HUES6 (cell line): ENCODE measurements at regions not wholly inside any gene's neighbourhood (a gene's known extent, or its start where the extent isn't known, plus 50 kb on each side); places are given as distances from the start of the nearest gene placed in this dataset.
"Not testable (repeated sequence)": the region's sequence is repeated elsewhere in the genome, so short reads cannot be mapped to it uniquely, and the experiment has no call there.

Source experiments
- H3K27ac ChIP-seq: 2 replicates; pipeline ENCODE4 v1.7.0; 2013; ENCODE audit warnings: low read depth, mild to moderate bottlenecking, low read length, inconsistent platforms
- H3K27me3 ChIP-seq: 2 replicates; pipeline ENCODE4 v1.6.1; 2013; ENCODE audit warnings: low read length; ENCODE audit not compliant: control insufficient read depth, insufficient read depth
- H3K36me3 ChIP-seq: 2 replicates; pipeline ENCODE4 v1.6.1; 2013; ENCODE audit warnings: low read length; ENCODE audit not compliant: control insufficient read depth, insufficient read depth
- H3K4me1 ChIP-seq: 2 replicates; pipeline ENCODE4 v1.6.1; 2013; ENCODE audit warnings: low read length; ENCODE audit not compliant: control insufficient read depth, insufficient read depth
- H3K4me3 ChIP-seq: 2 replicates; pipeline ENCODE4 v1.5.1; 2013; ENCODE audit warnings: low read depth, low read length
- H3K9ac ChIP-seq: one replicate; pipeline ENCODE4 v1.6.1; 2013; ENCODE audit warnings: mild to moderate bottlenecking, low read length
- H3K9me3 ChIP-seq: 2 replicates; pipeline ENCODE4 v1.6.1; 2013; ENCODE audit warnings: low read depth, low read length; ENCODE audit not compliant: control insufficient read depth, insufficient read depth

DNA sequence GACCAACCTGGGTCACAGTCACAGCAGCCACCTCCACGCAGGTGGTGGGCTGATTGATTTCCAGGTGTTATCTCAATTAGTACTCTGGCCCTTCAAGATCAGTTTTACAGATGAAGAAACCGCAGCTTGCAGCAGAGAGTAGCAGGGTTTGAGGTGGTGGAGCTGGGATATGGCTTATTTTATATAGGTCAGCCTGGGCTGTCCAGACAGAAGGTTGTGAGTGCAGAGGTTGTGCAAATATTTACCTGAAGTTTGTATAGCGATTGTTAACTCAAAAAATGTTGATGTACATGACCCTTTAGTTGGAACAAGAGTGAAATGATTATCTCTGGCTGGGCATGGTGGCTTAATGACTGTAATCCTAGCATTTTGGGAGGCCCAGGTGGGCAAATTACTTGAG, 179.4 kb upstream of the SPATA31A3 start:
- H3K9ac ChIP-seq, H3K4me3 ChIP-seq, H3K4me1 ChIP-seq, H3K36me3 ChIP-seq, H3K27ac ChIP-seq, H3K27me3 ChIP-seq, H3K9me3 ChIP-seq: not testable (repeated sequence)

DNA sequence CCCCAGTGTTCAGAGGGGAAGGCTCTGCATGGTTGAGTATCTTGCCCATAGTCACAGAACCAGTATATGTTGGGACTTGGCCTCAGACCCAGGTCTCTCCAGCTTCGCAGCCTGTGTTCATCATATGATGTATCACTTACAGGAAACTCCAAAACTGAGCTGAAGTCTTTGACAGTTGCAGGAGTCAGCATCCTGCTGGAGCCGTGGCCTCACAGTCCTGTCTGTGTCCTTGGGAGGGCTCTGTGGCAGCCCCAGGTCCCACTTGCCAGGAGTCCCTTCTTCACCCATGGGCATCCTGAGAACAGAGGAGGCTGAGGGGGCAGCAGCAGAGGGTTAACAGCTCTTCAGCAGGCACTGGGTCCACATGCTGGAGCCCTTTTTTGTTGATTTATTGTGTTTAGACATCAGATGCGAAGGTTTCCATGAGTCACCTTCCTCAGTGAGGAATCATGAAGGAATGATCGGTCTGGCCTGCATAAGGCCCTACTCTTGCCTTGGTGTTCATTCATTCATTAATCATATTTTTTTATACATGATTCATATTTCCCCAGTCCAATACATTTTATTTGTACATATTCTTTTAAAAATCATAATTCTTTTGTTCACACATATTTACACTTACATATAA, 176.3 kb upstream of the SPATA31A3 start:
- not testable (repeated sequence) for H3K9me3 ChIP-seq, H3K27ac ChIP-seq, H3K27me3 ChIP-seq, H3K9ac ChIP-seq, H3K4me1 ChIP-seq, H3K4me3 ChIP-seq, H3K36me3 ChIP-seq

DNA sequence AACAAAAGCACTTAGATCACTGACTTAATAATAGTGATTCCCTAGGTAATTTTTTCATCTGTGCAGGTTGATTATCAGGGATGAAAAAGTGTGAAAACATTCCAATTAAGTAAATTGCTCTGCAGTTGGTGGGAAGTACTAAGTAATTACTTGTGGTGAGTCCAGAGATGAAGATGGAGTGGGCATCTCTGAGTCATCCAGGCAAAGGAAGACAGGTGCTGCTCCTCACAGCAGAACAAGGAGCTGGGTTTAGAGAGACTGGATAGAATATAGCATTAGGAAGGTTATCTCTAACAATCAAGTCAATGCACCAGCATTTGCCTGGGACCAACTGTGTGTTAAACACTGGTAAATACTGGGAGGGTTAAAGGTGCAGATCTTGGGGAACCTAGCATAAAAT, 174.0 kb upstream of the SPATA31A3 start:
- H3K9ac ChIP-seq, H3K9me3 ChIP-seq, H3K36me3 ChIP-seq, H3K4me1 ChIP-seq, H3K27me3 ChIP-seq, H3K27ac ChIP-seq, H3K4me3 ChIP-seq: not testable (repeated sequence)

DNA sequence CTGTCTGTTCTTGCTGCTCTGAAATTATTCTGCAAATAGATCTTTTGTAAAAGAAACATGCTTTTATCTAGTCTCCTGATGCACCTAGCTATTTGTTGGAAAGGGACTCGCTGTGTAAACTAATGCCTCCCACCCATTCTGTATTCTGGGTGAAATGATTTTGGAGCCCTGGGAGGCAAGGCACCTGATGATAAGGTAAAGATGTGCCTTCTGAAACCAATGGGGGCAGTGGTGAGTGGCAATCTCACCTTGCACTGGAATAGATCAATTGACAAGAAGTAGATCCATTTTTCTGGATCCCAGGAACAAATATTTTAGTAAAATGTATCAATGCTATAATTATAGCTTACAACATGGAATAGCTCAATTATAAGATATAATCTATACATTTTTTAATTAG, 170.5 kb upstream of the SPATA31A3 start:
- not testable (repeated sequence) for H3K36me3 ChIP-seq, H3K4me3 ChIP-seq, H3K4me1 ChIP-seq, H3K27ac ChIP-seq, H3K9ac ChIP-seq, H3K9me3 ChIP-seq, H3K27me3 ChIP-seq

DNA sequence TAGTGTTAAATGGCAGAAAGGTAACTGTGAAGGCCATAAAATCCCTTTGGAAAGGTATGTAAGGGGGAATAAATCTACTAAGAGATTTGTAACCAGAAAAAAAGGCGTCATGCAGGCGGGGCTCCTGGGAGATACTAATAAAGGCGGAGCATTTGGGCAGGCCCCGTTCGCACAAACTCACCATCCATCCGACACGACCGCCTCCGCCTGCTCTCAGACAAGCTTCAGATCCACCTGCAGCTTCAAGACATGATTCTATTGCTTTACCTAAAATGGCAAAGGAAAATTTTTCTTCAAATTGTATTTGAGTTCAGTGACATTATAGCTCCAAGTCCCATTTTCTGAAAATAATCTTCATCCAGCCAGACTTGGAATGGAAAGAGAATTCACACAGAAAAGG, 162.9 kb upstream of the SPATA31A3 start:
- H3K27me3 ChIP-seq, H3K4me1 ChIP-seq, H3K9ac ChIP-seq, H3K36me3 ChIP-seq, H3K27ac ChIP-seq, H3K4me3 ChIP-seq, H3K9me3 ChIP-seq: not testable (repeated sequence)

DNA sequence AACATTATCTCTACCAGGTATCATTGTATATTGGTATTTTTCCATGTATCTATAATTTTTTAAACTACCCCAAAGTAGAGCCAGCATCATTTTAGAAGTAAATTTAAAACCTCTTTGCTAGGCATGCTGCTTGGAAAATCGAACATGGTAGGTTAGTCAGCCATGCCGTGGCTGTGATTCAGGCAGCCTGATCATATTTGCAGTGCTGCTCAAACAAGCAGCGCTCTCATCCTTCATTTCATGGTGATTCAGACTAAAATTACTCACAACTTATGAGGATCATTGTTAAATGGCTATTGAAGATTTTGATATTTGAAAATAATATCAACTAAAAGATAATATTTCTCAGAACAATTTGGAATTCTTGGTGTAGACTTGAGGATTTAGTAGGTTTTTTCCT, 161.2 kb upstream of the SPATA31A3 start:
- H3K9me3 ChIP-seq, H3K4me3 ChIP-seq, H3K27me3 ChIP-seq, H3K4me1 ChIP-seq, H3K27ac ChIP-seq, H3K36me3 ChIP-seq, H3K9ac ChIP-seq: not testable (repeated sequence)

DNA sequence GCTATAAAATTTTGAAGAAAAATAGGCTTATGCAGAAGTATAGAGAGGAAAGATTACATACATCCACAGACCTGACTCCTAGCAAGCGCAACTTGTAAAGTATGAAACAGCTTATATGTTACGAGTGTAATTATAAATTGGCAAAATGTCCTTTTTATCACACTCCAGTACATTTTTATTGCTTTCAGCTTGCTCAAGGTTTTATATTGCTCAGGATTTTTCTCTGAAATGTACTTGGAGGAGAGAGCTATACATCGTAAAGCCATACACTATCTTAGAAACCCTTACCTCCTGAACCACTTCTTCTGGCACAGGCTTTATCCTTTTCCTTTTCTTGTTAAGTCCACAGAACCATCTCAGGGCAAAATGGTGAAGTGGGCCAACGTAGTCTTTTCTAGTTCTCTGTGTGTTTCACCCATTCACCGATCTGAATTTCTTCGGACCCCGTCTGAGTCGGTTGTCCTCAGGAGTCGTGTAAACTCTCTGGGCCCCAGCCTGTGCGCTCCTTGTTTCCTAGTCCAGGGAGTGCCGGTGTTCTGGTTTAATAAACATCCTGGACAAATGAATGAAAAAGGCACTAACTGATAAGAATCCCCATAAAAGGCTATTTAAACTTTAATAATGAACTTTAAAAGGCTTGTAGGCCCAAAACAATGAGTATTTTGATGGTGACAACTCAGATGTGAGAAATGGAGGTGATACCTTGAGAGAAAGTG, 150.2 kb upstream of the SPATA31A3 start:
- not testable (repeated sequence) for H3K4me1 ChIP-seq, H3K27me3 ChIP-seq, H3K36me3 ChIP-seq, H3K27ac ChIP-seq, H3K4me3 ChIP-seq, H3K9ac ChIP-seq, H3K9me3 ChIP-seq

DNA sequence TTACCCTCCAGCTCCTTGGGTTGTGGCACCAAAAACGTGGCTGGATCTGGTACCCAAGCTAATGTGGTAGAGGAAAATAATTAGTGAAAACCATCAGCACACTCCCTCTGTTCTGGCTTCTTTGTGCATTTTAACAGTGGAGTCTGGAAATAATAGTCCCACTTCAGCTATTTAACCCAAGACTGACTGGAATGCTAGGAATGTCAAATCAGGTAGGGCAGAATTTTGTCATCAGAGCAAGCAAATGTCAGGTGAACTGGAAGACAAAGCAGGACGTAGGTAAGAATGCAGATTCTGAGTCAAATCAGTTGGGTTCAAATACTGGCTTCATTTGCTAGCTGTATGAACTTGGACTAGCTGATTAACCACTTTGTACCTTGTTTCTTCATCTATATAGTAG, 144.0 kb upstream of the SPATA31A3 start:
- not testable (repeated sequence) for H3K36me3 ChIP-seq, H3K27me3 ChIP-seq, H3K4me1 ChIP-seq, H3K9ac ChIP-seq, H3K4me3 ChIP-seq, H3K9me3 ChIP-seq, H3K27ac ChIP-seq

DNA sequence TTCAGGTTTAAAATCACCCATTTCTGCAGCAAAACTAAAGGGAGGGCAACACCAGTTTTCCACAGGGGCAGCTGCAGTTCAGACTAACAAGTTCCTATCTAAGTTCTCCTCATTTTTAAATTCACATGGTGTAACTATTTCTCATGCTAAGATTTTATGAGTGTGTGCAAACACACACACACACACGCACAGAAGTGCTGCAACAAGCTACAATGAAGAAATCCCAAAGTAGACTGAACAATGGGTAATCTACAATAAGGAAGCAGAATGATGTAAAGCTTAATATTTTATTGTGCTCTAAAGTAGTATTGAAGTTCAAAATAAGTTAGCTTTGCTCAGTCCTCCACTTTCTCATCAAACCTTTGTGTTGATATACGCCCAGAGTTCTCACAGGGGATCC, 140.8 kb upstream of the SPATA31A3 start:
- H3K36me3 ChIP-seq, H3K27ac ChIP-seq, H3K4me1 ChIP-seq, H3K4me3 ChIP-seq, H3K9ac ChIP-seq, H3K27me3 ChIP-seq, H3K9me3 ChIP-seq: not testable (repeated sequence)

DNA sequence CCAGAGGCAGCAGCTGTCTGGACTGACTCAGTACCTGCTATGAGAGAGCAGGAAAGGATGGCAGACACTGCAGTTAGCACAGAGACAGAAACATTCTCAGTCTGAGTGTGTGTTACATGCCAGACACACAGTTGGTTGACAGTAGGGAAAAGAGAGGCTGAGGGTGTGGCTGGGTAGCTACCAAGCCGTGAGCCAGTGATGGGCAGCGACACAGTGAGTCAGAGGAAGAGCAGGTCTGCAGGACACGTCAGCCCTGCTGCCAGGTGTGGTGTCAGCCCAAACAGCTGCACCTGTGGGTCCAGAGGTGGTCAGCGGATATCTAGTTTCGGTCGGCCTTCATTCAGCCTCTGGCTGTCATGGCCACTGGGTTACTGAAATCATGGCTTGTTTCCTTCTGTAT, 124.4 kb upstream of the SPATA31A3 start:
- not testable (repeated sequence) for H3K4me1 ChIP-seq, H3K27me3 ChIP-seq, H3K36me3 ChIP-seq, H3K4me3 ChIP-seq, H3K9ac ChIP-seq, H3K27ac ChIP-seq, H3K9me3 ChIP-seq

DNA sequence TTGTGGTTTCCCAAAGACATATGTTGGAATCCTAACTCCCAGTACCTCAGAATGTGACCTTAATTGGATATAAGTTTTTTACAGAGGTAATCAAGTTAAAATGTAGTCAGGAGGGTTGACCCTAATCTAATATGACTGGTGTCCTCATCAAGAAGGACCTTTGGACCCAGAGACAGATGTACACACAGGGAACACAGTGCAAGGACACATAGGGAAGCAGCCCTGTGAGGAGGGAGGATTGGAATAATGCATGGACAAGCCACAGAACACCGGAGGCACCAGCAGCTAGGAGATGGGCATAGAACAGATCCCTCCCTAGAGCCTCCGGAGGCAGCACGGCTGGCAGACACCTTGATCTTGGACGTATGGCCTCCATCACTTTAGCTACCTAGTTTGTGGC, 119.8 kb upstream of the SPATA31A3 start:
- not testable (repeated sequence) for H3K4me3 ChIP-seq, H3K9me3 ChIP-seq

DNA sequence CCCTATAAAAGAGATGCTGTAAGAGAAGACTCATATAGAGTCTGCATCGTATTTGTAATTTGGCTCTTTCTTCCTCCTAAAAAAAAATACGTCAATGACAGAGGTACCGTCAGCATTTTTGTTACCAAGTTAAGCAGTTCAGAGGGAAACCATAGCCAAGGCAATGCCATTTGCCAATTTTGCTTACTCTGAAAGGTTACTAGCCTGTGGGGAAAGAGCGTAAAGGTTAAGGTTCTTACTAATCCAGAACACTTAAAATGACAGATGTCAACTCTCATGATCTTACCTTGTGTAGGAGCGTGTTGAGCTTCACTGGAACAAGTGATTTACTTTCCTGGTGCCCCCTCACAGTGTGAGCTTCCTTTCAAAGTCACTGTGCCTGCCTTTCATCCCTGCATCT, 119.4 kb upstream of the SPATA31A3 start:
- H3K36me3 ChIP-seq, H3K9ac ChIP-seq, H3K27ac ChIP-seq, H3K27me3 ChIP-seq, H3K4me1 ChIP-seq, H3K9me3 ChIP-seq, H3K4me3 ChIP-seq: not testable (repeated sequence)

More for the DNA sequence above, 119.8 kb upstream of the SPATA31A3 start:
- H3K9ac ChIP-seq, H3K27me3 ChIP-seq, H3K36me3 ChIP-seq, H3K27ac ChIP-seq, H3K4me1 ChIP-seq: not testable (repeated sequence)
